Muscle of back (tissue), 3 donors: ENCODE measurements at regions not wholly inside any gene's neighbourhood (a gene's known extent, or its start where the extent isn't known, plus 50 kb on each side); places are given as distances from the start of the nearest gene placed in this dataset.

ENCODE experiments used
- DNase-seq, 3 donors: peaks; one replicate each; pipeline versions ENCODE4 v3.0.0 to v3.0.0-alpha.2; 2013

DNA sequence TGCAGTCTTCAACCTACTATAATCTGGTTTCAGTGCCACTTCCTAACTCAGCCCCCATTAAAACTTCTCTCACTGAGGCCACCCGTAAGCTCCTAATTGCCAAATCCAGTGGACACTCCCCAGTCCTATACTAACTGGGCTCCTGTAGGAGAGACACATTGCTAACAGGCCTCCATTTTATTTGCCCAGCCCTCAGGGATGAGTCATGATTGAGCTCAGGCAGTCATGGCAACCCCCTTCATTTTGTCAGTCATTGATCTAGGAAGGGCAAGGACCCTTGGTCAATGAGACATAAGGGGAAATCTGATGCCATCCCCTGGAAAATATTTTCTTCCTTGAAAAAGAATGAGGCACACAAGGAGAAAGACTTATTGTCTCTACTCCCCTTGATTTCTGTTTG is 70.1 kb upstream of the HIF1A start:
- DNase-seq = no peak

DNA sequence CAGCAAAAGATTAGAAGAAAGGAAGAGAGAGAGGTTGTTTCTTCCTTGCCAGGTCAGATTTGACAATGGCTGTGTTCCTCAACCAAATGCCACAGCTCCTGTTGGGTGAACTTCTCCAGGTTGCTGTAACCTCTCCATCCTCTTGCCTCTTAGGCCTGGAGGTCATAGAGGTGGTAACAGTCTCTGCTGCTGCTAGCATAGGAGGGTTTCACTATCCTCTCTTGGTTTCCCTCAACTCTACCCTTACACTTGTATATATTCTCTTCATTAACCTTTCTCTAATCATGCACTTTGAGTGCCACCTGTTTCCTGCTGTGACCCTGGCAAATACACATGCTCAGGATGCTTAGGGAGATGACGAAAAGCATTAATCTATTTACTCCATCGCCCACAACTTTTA is 67.7 kb upstream of the HIF1A start:
- no peak for DNase-seq

DNA sequence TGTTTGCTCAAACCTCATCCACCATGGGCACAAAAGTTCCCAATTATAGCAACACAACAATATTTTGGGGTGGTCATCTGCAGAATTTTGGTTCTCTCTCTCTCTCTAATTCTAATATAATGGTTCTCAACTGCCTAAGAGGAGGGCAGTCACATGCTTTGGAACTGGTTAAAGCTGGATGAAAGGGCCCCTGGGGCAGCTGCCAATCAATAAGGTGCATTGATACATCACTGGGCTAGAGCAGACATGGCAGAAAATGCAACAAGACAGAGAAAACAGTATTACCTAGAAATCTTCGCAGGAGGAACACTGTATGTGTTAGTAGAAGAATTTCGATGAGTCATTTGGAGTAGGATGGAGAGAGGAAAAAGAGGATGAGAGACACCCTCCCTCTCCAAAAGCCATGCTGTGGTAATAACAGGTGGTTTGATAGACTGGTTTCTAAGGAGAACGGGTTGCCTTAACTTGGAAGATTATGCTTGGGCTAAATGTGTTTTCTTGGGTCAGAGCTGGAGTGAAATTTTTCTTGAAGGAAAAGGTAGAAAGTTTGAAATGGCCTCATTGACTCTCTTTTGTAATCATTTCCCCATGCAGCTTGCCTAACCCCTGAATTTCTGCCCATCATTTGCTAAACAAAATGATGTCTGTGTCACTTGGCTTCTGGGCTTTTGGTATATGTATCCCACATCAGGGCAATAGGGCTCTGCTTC is 67.1 kb upstream of the HIF1A start:
- no peak for DNase-seq

DNA sequence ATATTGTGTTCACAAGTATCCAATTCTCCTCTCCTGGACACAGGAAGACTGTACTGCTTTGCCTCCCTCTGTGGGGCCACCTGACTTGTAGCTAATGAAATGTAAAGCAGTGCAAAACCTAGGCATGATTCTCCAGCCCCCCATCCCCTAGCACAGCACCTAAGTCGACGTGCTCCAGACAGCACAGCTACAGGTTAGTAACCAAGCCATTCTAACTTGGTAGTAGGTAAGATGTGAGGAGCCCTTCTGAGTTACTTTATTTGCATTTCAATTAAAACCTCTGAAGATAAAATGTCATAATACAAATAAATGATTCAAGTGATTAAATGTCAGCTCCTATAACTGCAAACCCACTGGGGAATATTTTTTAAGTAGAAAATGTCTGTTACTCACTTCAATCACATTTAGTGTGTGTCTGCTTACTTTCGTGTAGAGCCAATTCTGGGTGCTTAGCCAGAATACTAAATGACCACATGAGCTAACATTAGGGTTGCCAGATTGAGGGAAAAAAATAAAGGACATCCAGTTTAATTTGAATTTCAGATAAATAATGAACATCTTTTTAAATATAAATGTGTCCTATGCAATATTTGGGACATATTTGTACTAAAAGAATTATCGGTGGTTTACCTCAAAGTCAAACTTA is 64.8 kb upstream of the HIF1A start:
- DNase-seq = no peak

DNA sequence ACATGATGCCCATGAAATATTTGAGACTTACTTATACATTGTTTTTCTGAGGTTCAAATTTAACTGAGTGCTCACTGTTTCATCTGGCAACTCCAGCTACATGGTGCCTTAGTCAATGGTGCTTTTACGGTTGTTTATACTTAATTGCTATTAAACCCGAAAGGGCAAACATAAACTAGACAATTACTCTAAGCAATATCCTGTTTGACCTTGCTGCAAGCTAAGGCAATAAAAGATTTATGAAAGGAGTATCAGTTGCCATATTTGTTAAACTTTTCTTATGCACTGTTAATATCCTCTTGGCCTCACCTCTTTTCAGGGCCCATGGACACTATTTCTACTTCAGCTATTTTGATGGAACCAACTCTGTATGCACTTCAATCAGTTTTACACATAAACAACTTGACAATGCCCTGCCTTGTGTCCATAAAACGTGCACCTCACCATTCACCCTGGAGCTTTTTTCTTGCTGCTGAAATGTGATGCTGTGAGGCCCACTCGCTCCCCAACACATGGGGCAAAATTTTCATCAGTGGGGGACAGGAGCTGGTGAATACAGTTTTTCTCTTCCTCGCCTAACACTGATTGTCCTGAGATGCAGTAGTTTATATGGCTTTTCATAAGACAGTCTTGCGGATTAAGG is 64.1 kb upstream of the HIF1A start:
- DNase-seq = no peak

DNA sequence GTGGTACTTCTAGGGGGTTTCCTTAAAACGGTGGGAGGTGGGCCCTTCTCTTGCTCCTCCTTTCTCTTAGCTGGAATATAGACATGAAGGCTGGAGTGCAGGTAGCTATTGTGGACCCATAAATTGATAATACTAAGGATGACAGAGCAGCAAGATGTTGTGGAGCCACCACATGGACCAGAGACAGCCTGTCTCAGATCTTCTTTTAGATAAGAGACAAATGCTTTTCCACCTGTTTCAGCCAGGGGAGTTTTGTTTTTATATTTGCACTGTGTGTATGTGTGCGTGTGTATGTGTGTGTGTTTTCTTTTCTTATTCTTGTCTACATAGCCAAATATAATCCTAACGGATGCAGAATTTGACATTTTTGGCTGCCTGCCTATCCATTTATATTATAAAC is 62.9 kb upstream of the HIF1A start:
- DNase-seq = no peak

DNA sequence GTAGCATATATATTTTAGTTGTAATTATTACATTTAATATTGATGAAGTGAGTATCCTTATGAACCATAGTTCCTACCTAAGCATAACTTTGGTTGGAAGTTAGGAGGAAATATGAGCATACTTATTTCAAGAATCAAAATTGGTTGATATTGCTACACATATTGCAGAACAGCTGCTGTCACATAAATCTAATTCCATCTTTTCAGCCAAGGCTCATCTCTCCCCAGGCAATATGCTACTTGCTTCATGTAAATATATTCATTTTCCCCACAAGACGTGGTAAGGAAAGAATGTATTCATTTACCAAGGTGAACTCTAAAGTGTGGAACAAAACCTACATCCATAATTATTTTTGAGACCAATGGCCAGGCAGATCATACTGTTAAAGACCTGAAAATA is 62.5 kb upstream of the HIF1A start:
- DNase-seq = peak in 1 of 3 donors; percentile 52

DNA sequence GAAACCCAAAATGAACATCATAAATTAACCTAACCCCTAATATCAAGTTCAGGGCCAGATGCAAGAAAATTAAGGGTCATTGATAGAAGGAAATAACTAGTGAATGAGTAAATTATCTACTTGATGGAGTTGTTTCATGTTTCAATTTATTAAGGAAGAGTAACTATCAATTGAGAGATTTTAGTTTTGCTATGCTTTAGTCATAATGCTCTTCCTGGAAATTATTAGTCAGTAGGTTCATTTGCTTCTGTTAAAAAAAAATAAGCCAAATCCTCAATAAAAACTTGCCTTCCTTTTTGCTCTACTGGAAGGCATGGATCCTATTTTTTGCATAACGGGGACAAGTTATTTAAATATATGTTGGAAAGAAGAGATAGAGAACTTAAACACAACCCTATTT is 59.0 kb upstream of the HIF1A start:
- no peak for DNase-seq

DNA sequence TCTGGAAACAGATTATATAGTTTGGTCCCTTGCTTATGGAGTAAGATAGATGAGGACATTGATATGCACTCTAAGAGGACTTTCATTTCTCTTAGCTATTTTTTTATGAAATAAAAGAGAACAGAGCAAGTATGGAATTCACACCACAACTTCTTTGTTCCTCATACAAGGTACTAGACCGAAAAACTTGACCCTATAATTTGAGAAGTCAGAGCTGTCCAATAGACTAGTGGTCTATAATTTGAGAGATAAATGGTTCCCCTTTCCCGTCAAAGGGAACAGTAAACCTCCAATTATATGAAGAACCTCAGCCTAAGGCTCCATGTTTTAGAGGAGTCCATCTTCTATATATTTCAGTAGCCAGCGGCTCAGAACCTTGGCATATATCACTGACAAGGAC is 58.5 kb upstream of the HIF1A start:
- no peak for DNase-seq

DNA sequence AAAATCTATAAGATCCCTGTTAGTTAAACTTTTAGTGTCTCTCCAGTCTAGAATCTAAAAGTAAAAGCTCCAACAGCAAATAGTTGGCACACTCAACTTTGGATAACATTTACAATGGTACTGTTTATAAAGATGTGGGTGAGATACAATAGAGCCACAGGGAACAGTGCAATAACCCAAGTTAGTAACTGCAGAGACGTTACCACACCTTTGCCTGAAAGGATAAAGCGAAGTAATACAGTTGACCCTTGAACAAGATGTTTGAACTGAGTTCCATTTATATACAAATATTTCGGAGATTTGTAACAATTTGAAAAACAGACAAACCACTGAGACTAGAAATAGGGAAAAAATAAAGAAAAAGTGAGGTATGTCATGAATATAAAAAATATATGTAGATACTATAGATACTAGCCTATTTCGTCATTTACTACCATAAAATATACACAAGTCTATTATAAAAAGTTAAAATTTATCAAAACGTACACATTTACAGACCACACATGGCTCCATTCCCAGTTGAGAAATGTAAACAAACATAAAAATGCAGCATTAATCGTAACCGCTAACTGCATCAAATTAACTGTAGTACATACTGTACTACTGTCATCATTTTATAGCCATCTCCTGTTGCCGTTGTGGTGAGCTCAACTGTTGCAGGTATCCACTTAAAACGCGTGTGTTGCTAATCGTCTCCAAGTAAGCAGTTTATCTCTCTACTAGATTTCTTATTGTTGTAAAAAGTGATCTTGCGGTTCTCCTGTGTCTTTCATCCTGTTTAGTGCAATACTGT is 56.5 kb upstream of the HIF1A start:
- DNase-seq = no peak

DNA sequence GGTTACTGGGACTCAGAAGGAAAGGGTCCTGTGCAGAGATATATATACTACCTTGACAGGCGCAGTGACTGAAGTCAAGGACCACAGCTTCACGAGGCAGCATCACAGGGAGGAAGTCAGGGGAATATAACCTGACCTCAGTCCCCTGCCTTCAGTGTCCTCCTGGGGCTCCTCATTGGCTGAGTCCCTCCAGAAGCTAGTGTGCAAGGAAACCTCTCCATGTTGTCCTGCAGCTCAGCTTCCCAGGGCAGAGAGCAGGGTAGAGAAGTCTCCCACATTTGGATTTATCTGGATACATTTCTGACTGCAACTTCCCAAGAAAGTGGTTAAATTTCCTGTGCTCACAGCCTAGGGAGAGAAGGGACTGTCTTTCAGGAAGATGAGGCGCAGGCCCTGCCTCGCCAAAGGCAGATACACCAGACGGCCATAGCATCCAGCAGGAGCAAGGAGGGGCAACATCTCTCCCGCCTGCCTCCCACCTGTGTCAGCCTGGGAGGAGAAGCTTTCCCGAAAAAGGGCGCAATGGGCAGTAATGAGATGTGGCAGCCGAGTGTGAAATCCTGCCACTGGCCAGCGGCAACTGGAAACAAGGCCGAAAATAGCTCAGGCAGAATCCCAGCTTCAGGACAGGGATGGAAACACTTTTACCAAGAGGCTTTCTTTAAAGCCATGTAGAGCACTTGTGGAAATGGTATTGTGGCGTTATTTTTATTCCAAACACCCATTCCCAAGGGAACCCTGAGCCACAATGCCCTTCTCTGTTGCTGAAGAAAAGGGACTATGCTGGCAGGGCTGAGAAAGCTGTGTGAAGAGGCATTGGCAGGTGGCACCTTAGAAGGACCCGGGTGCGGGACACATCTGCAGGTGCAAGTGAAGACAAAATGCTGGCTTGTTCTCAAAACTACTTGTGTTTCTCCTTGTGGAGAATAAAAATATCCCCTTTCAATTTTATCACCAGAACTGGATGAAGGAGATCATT is 54.9 kb upstream of the HIF1A start:
- no peak for DNase-seq

DNA sequence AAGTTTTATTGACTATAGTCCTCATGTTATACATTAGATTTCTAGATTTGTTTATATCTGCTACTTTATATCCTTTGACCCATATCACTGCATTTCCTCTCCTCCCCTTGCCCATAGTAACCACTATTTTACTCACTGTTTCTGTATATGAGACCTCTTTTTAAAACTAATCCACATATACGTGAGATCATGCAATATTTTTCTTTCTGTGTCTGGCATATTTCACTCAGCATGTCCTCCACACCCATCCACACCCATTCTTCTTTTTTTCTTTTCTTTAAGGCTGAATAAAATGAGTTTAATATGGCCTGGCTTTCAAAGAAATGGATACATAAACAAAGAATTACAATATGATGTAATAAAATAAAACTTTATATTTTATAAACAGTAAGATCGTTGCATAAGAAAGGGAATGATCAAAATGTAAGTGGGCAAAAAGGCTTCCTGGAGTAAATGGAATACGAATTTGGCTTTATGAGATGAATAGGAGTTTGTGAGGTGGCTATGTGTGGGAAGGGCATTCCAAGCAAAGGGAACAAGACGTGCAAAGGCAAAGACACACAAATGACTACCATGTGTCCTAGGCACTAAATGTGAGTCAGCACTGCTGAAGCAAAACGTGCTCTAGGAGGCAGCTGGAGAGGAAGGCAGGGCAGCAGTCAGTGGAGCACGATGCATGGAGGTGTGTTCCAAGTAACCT is 53.2 kb upstream of the HIF1A start:
- no peak for DNase-seq

DNA sequence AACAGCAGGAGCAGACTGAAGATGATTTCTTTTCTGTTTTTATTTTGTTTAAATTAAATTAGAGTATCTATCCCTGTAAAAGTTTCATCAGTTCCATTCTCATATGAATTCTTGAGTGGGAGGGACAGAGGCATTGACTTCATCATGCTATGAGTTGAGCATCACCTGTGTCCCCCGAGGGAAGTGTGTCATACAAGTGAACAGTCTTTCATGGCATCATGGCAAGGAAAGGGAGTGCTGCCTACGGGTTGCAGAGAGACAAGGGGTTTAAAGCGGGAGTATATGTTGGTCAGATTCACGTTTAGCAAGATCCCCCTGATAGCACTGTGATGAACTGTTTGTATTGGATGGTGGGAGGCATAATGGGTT is 52.7 kb upstream of the HIF1A start:
- no peak for DNase-seq

DNA sequence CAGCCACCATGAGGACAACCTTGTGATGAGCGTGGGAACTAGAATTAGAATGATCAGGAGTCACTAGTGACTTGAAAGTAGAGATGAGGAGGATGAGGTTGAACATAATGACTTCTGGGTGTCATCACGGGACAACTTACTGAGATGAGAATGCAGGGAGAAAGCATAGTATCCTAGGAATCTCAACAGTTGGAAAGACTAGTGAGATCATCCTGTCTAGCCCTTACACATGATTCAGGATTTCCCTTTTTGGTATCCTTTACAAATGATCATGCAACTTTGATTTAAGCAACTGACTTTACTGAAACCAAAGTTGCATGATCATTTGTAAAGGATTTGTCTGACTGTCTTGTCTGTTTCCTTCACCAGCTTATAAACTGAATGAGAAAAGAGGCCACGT is 51.8 kb upstream of the HIF1A start:
- peak in 1 of 3 donors; percentile 53 for DNase-seq

DNA sequence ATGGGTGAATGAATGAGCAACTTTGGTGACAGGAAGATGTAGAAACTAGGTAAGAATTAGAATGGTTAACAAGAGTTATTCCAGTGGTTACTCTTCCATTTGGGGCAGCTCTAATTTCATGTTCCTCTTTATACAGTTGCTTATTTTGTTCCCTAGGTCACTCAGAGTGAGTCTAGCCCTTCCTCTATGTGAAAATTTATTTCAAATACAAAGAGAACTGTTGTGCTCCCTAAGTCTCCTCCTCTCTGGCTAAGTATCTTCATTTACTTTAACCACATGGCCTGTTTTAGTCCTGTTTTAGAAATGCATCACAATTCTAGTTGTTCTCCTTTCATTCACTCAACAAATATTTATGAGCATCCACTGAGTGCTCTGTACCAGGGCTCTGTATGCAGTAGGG is 51.1 kb upstream of the HIF1A start:
- DNase-seq = no peak

DNA sequence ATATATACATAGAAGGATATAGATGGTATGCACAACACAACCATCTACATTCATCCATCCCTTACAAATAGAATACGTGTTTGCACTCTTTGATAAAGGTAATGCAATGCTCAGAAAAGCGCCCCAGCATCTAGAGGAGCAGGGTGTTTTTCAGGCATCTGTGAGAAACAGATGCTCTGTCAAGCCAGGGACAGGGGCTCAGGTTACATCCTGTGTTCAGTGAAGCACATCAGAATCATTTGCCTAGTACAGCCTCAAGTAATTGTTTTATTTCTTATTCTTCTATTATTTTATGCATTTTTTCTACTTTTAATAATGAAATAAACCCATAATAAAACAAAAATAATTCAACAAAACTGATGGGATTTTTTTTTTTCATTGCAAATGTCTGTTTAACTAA is 50.5 kb upstream of the HIF1A start:
- DNase-seq = peak in 1 of 3 donors; percentile 30

DNA sequence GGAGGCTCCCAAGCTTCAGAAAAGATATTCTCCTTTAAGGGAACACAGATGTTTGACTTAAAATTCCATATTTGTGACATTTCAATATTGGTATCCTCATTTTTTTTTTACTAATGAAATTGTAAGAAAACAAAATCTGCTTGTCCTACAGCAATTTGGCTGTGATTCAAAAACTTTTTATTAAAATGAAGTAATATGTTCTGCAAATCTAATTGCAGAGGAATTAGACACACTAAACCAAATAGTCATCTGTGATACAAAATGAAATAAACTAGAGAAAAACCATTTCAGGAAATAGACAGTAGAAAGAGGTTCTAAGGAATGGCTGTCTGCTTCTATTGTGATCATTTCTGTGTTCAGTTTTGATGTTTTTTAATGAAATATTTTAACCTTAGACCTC is 50.1 kb upstream of the HIF1A start:
- no peak for DNase-seq
